NT2/D1 (cell line): ENCODE measurements at regions not wholly inside any gene's neighbourhood (a gene's known extent, or its start where the extent isn't known, plus 50 kb on each side); places are given as distances from the start of the nearest gene placed in this dataset.
"Not testable (repeated sequence)": the region's sequence is repeated elsewhere in the genome, so short reads cannot be mapped to it uniquely, and the experiment has no call there.

ENCODE experiments used
- DNase-seq: peaks from one replicate; pipeline ENCODE4 v3.0.0-alpha.2; 2011; ENCODE audit warnings: low read depth, low spot score
- H3K27me3 ChIP-seq: 2 replicates; pipeline ENCODE4 v1.6.0; 2011; ENCODE audit warnings: mild to moderate bottlenecking; ENCODE audit not compliant: insufficient read length, insufficient read depth
- H3K36me3 ChIP-seq: 2 replicates; pipeline ENCODE4 v1.6.1; 2011; ENCODE audit warnings: mild to moderate bottlenecking, low read length, mixed read lengths; ENCODE audit not compliant: insufficient read depth, insufficient read length
- H3K4me1 ChIP-seq: 2 replicates; pipeline ENCODE4 v1.5.1; 2011; ENCODE audit not compliant: insufficient read depth, insufficient read length
- H3K4me3 ChIP-seq: 2 replicates; pipeline ENCODE4 v1.5.1; 2011; ENCODE audit warnings: low read depth; ENCODE audit not compliant: insufficient read length
- H3K9ac ChIP-seq: 2 replicates; pipeline ENCODE4 v1.6.0; 2011; ENCODE audit warnings: low read depth; ENCODE audit not compliant: insufficient read length
- H3K9me3 ChIP-seq: 2 replicates; pipeline ENCODE4 v1.5.1; 2011; ENCODE audit warnings: mild to moderate bottlenecking, low read length; ENCODE audit not compliant: insufficient read depth
- SUZ12 ChIP-seq: IDR thresholded peaks from 2 replicates; pipeline ENCODE4 v1.6.1; 2011; ENCODE audit not compliant: insufficient read length, insufficient read depth; ENCODE audit errors: extremely low read depth
- YY1 ChIP-seq: IDR thresholded peaks from 2 replicates; pipeline ENCODE4 v1.6.1; 2011; ENCODE audit not compliant: insufficient read length, insufficient read depth
- ZNF274 ChIP-seq: IDR thresholded peaks from 2 replicates; pipeline ENCODE4 v1.6.1; 2011; ENCODE audit warnings: mild to moderate bottlenecking, low read depth, low read length

- Histone ChIP-seq H3K36me3 (no peaks in the 10 kb centered on the region), H3K27me3 (no peaks in the 10 kb centered on the region), H3K9ac (no peak overlapping the region), H3K4me3 (no peak overlapping the region), H3K9me3 (no peaks in the 10 kb centered on the region), H3K4me1 (no peaks in the 10 kb centered on the region)
- DNase-seq = no peak
- no peak for TF ChIP-seq SUZ12
- no peak for TF ChIP-seq YY1
- no peak for TF ChIP-seq ZNF274
These were observed 157.0 kb downstream of the SHANK2 start for GRCh38 chr11:71095294-71095850.

- H3K27me3 ChIP-seq = no peaks in the 10 kb centered on the region
- TF ChIP-seq ZNF274 (no peak), YY1 (no peak), SUZ12 (no peak)
- no peak for DNase-seq
- no peak overlapping the region for H3K9ac ChIP-seq
- H3K36me3 ChIP-seq = no peaks in the 10 kb centered on the region
- H3K4me3 ChIP-seq = no peak overlapping the region
- H3K9me3 ChIP-seq = no peaks in the 10 kb centered on the region
- H3K4me1 ChIP-seq = no peaks in the 10 kb centered on the region
These were observed 157.9 kb downstream of the SHANK2 start for GRCh38 chr11:71094296-71095077.

- no peak overlapping the region for H3K9ac ChIP-seq
- H3K36me3 ChIP-seq = no peaks in the 10 kb centered on the region
- no peak for TF ChIP-seq SUZ12
These were observed 158.6 kb downstream of the SHANK2 start for GRCh38 chr11:71093783-71094182.

DNA sequence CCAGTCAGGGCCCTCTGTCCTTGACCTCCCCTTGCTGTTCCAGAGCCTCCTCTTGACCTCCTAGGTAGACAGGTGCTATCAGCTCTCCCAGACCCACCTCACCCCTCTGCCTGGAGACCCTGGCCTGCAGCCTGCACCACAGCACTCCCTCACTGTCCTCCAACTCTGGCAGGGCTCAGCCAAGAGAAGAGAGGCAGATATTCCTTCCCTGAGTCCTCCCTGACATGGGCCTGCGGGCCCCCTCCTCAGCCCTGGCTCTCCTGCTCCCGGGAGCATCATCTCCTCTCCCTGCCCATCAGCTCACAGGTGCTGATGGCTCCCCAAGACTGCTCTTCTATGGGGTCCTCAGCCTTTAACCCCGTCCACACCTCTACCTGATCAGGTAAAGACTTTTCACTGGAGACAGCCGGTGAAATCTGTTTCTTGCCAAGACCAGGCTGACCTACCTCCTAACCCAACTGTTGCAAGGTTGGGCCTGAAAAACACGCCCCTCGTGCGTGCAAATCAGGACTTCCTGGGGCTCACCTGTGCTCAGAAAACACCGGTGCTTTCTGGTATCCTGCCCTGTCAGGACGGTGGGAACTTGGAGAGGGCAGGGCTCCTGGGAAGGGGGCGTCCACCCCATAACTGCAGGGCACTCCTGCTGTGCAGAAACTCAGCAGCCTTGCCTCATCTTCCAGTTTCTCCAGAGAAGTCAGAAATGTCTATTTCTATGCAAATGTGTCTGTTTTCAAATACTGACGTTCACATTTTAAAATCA, 160.7 kb downstream of the SHANK2 start:
- no peaks in the 10 kb centered on the region for H3K9me3 ChIP-seq
- TF ChIP-seq ZNF274 = no peak
- no peak for TF ChIP-seq YY1
- TF ChIP-seq SUZ12 = no peak
- no peaks in the 10 kb centered on the region for H3K4me1 ChIP-seq
- no peak overlapping the region for H3K4me3 ChIP-seq
- H3K9ac ChIP-seq = no peak overlapping the region
- DNase-seq = no peak
- H3K27me3 ChIP-seq = no peaks in the 10 kb centered on the region
- H3K36me3 ChIP-seq = no peaks in the 10 kb centered on the region

More at GRCh38 chr11:71093783-71094182, 158.6 kb downstream of the SHANK2 start:
- H3K4me1 ChIP-seq = no peaks in the 10 kb centered on the region
- no peaks in the 10 kb centered on the region for H3K27me3 ChIP-seq
- no peaks in the 10 kb centered on the region for H3K9me3 ChIP-seq
- H3K4me3 ChIP-seq = no peak overlapping the region
- DNase-seq = no peak

DNA sequence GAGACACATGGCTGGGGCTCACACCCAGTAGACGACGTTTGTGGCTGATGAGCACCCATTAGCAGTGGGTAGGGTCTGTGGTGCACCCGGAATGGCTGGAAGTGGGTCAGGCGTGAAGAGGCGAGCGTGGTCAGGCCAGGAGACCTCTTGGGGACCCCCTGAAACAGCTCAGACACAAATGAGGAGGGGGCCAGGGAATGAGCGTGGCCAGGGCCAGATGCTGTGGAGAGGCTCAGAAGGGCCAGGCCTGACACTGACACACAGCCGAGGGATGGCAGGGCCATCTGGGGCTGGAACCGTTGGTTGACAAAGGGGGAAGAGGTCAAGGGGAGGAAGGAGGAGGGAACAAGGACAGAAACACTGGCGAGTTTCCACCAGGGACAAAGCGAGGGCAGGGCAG, 162.8 kb downstream of the SHANK2 start:
- DNase-seq = no peak
- no peak overlapping the region for H3K4me3 ChIP-seq
- no peaks in the 10 kb centered on the region for H3K4me1 ChIP-seq
- no peaks in the 10 kb centered on the region for H3K36me3 ChIP-seq
- H3K9me3 ChIP-seq = no peaks in the 10 kb centered on the region
- H3K27me3 ChIP-seq = no peaks in the 10 kb centered on the region
- H3K9ac ChIP-seq = no peak overlapping the region
- TF ChIP-seq YY1 (no peak), SUZ12 (no peak), ZNF274 (no peak)

DNA sequence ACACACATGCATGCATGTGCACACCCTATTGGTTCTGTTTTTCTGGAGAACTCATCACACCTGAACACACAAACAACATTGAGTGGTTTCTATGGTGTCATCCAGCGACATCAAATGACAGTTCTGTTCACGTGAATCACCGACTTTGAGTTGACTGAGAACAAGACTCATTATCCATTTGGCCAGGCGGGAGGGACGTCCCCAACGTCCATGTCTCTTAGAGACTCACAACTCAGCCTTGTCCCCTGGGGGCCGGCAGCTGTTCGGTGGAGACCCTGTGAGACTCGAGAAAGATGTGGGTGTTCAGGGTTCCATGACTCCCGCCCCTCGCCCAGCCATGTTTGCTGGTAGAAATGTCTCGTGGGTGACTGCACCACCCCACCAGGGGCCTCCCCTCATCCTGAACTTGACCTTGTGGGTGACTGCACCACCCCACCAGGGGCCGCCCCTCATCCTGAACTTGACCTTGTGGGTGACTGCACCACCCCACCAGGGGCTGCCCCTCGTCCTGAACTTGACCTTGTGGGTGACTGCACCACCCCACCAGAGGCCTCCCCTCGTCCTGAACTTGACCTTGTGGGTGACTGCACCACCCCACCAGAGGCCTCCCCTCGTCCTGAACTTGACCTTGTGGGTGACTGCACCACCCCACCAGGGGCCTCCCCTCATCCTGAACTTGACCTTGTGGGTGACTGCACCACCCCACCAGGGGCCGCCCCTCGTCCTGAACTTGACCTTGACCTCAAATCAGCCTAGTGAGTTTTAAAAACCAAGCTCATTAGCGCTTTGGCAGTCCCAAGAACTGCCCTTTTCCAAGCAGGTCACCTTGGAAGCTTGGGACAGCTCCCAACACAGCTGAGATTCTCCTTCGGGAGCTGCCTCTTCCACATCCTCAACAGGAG, 163.8 kb downstream of the SHANK2 start:
- H3K9me3 ChIP-seq, H3K9ac ChIP-seq, DNase-seq, H3K4me3 ChIP-seq, H3K36me3 ChIP-seq, H3K4me1 ChIP-seq, H3K27me3 ChIP-seq: not testable (repeated sequence)
